ENCODE measurements at regions not wholly inside any gene's neighbourhood (a gene's known extent, or its start where the extent isn't known, plus 50 kb on each side); places are given as distances from the start of the nearest gene placed in this dataset.
"Not testable (repeated sequence)": the region's sequence is repeated elsewhere in the genome, so short reads cannot be mapped to it uniquely, and the experiment has no call there.

DNA sequence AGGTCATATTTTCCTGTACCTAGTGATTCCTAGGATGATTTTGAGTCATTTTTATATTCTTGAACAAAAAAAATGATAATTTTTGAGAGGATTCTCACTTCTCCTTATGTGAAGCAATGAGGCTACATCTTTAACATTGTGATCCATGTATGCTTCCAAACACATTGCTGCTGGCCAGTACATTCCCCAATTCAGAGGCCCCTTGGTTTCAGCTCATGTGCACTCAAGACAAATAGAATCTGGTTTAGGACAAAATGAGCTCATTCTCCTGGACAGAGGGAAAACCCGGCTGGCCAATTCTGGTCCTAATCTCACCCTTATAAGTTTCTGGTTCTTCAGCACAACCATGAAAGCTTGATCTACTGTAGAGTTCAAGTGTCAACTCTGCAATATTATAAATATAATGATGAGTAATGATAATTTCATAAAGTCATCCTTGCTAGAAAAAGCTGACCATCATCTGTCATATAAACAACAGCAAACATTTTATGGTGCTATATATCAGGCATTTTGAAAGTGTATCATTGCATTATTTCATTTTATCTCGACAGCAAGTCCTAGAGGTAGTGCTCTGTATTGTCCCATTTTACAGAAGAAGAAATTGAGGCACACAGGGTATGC is 139.1 kb upstream of the ZNF366 start:
- no peak for ATAC-seq

DNA sequence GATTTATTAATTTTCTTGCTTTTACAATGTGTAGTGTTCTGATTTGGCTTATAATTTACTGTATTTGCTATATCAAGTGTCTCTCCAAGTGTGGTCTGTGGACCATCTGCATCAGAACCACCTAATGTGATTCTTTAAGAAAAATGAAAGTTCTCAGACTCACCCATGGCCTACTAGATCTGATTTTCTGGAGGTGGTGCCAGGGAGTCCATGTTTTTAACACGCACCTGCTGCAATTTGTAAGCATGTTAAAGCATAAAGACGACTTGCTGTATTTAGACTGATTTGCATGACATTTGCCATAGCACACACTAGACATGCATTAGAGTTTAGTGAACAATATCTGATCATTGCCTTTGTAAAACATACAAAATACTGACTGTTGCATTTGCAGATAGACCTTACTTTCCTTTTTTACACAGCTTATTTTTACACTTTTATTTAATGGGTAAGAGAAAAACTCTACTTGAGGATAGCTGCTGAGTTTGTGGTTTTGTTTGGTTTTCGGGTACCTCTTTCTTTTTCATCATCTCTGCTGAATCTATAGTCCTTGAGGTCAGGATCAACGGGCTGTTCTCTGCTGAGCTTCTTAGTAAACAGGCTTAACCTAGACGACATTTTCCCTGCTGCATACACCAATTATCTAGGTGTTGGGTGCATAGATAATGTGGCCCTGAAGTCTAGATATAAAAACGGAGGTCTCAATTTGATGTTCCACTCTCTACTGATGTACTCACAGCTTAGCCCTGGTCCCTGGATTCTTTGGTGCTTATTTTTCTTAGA is 138.0 kb upstream of the ZNF366 start:
- Histone ChIP-seq H3K9me3 (no peaks in the 10 kb centered on the region), H3K4me1 (ENCODE audit: low read depth) (peaks cover 11% of the 10 kb centered on the region), H3K4me3 (no peak overlapping the region), H3K36me3 (ENCODE audit: low read depth) (no peaks in the 10 kb centered on the region)
- ATAC-seq = no peak
- TF ChIP-seq, protein P1, sequence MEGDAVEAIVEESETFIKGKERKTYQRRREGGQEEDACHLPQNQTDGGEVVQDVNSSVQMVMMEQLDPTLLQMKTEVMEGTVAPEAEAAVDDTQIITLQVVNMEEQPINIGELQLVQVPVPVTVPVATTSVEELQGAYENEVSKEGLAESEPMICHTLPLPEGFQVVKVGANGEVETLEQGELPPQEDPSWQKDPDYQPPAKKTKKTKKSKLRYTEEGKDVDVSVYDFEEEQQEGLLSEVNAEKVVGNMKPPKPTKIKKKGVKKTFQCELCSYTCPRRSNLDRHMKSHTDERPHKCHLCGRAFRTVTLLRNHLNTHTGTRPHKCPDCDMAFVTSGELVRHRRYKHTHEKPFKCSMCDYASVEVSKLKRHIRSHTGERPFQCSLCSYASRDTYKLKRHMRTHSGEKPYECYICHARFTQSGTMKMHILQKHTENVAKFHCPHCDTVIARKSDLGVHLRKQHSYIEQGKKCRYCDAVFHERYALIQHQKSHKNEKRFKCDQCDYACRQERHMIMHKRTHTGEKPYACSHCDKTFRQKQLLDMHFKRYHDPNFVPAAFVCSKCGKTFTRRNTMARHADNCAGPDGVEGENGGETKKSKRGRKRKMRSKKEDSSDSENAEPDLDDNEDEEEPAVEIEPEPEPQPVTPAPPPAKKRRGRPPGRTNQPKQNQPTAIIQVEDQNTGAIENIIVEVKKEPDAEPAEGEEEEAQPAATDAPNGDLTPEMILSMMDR (IDR thresholded peaks at IDR 0.05) = no peak
- DNase-seq = no peak
- intact Hi-C loops (cut with DNase I, micrococcal nuclease) = no loop called here

More for the DNA sequence above, 139.1 kb upstream of the ZNF366 start:
- TF ChIP-seq, protein P1 (IDR thresholded peaks at IDR 0.05) = no peak
- DNase-seq = no peak
- Histone ChIP-seq H3K9me3 (no peaks in the 10 kb centered on the region), H3K4me3 (no peak overlapping the region), H3K36me3 (ENCODE audit: low read depth) (no peaks in the 10 kb centered on the region), H3K4me1 (ENCODE audit: low read depth) (peaks cover 5% of the 10 kb centered on the region)
- intact Hi-C loops (cut with DNase I, micrococcal nuclease) = no loop called here

DNA sequence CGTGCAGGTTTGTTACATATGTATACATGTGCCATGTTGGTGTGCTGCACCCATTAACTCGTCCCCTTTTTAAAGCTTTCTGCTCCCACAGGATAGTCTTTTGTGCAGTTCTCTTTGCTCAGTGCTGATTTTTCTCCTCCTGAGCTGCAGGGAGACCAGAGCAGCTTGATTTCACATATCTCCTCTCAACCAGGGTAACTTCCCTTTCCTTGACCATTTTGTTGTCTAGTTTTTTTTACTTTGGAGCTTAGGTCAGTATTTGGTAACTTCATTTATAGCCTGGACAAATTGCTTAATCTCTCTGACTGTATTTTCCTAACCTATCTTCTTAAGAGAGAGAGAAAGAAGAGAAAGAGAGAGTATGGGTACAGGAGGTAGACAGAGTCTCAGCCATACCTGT is 137.1 kb upstream of the ZNF366 start:
- no peaks in the 10 kb centered on the region for H3K36me3 ChIP-seq (ENCODE audit: low read depth)
- no peaks in the 10 kb centered on the region for H3K9me3 ChIP-seq
- TF ChIP-seq, protein P1 (IDR thresholded peaks at IDR 0.05) = no peak
- DNase-seq (no peak), ATAC-seq (no peak)
- H3K4me1 ChIP-seq (ENCODE audit: low read depth) = peaks cover 11% of the 10 kb centered on the region
- intact Hi-C loops (cut with DNase I, micrococcal nuclease) = no loop called here
- H3K4me3 ChIP-seq = no peak overlapping the region

DNA sequence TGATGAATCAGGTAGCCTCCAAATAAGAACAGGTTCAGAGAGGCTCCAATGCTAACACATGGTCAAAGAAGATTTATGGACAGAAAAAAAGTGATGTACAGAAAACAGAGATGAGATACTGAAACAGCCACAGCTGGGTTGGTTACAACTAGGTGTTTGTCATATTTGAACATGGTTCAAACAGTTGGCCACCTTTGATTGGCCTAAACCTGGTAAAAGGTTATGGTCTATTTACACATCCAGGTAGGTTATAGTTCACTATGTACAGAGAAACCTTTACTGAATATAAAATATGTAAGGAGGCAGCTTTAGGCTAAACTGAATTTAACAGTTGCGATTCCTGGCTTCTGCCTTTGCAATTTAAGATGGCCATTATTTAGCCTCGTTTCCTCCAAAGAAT is 134.0 kb upstream of the ZNF366 start:
- no peaks in the 10 kb centered on the region for H3K9me3 ChIP-seq
- TF ChIP-seq, protein P1 (IDR thresholded peaks at IDR 0.05) = no peak
- peak; percentile 77 for ATAC-seq

DNA sequence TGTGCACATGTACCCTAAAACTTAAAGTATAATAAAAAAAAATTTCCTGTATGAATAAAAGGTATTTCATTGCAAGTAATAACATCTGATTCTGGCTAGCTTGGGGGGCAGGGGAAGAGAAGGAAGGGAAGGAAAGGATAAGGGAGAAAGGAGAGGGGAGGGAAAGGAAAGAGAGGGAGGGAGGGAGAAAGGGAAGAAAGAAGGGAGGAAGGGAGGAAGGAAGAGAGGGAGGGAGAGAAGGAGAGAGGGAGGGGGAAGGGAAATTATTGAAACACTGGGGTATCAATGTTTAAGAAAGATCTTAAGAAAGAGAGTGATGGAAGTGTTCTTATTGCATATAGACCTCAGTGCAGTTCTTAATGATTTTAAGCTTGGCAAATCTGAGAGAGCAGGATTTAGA is 129.8 kb upstream of the ZNF366 start:
- ATAC-seq = no peak
- no peaks in the 10 kb centered on the region for H3K36me3 ChIP-seq (ENCODE audit: low read depth)

More for the DNA sequence above, 134.0 kb upstream of the ZNF366 start:
- H3K4me1 ChIP-seq (ENCODE audit: low read depth) = peaks cover 11% of the 10 kb centered on the region
- intact Hi-C loops (cut with DNase I, micrococcal nuclease) = no loop called here
- no peaks in the 10 kb centered on the region for H3K36me3 ChIP-seq (ENCODE audit: low read depth)
- peak in 1 of 3 donors; percentile 21 for DNase-seq
- no peak overlapping the region for H3K4me3 ChIP-seq

DNA sequence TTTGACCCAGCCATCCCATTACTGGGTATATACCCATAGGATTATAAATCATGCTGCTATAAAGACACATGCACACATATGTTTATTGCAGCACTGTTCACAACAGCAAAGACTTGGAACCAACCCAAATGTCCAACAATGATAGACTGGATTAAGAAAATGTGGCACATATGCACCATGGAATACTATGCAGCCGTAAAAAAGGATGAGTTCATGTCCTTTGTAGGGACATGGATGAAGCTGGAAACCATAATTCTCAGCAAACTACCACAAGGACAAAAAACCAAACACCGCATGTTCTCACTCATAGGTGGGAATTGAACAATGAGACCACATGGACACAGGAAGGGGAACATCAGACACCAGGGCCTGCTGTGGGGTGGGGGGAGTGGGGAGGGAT is 129.4 kb upstream of the ZNF366 start:
- H3K4me3 ChIP-seq; H3K4me1 ChIP-seq (ENCODE audit: low read depth); H3K36me3 ChIP-seq (ENCODE audit: low read depth); intact Hi-C loops (cut with DNase I, micrococcal nuclease); H3K9me3 ChIP-seq; DNase-seq; ATAC-seq: not testable (repeated sequence)

More for the DNA sequence above, 129.8 kb upstream of the ZNF366 start:
- TF ChIP-seq, protein P1 (IDR thresholded peaks at IDR 0.05) = no peak
- Histone ChIP-seq H3K4me3 (no peak overlapping the region), H3K4me1 (ENCODE audit: low read depth) (peaks cover 11% of the 10 kb centered on the region), H3K9me3 (no peaks in the 10 kb centered on the region)
- intact Hi-C loops (cut with DNase I, micrococcal nuclease) = no loop called here
- DNase-seq = no peak
